D341Med (cell line): ENCODE measurements at regions not wholly inside any gene's neighbourhood (a gene's known extent, or its start where the extent isn't known, plus 50 kb on each side); places are given as distances from the start of the nearest gene placed in this dataset.
"Not testable (repeated sequence)": the region's sequence is repeated elsewhere in the genome, so short reads cannot be mapped to it uniquely, and the experiment has no call there.

Source experiments
- DNase-seq: peaks from one replicate; pipeline ENCODE4 v3.0.0; 2012; ENCODE audit warnings: low spot score

DNA sequence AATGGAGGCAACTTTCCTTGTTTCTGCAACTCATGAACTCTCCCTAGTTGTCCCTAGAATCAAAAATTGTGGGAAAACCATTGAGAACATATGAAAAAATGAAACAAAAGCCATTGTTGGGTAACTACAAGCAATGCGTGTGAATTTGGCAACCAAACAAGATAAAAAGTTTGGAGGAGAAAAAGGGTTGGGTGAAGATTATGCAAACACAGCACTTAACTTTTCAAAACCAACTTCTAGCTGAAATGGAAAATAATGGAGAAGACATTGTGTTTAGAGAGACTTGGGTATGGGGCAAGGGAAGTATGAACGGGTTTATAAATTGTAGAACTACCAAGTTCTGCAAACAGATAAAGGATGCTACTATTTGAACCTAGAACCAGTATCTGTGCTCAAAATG is 89.0 kb upstream of the SVIL start:
- DNase-seq, result no peak

- DNase-seq, result no peak
These were observed 88.0 kb upstream of the SVIL start for GRCh38 chr10:29722777-29723176.

DNA sequence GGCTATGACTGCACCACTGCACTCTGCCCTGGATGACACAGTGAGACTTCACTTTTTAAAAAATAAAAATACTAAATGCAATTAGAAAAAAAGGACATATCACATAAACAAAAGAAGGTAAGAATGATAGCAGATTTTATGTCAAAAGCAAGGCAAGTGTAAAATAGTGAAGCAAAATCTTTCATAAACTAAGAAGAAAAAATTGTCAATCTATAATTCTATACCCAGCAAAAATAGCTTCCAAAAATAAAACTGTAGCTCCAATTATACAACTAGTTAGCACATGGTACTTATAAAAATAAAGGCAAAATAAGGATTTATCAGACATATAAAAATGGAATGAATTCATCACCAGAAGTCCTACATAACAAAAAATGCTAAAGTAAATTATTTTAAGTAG is 85.4 kb upstream of the SVIL start:
- DNase-seq, result no peak

GRCh38 chr10:29719281-29719675 is 84.5 kb upstream of the SVIL start:
- no peak for DNase-seq

GRCh38 chr10:29715296-29715695 is 80.5 kb upstream of the SVIL start:
- DNase-seq, result no peak

- DNase-seq, result no peak
These were observed 79.5 kb upstream of the SVIL start for GRCh38 chr10:29714096-29714874.

DNA sequence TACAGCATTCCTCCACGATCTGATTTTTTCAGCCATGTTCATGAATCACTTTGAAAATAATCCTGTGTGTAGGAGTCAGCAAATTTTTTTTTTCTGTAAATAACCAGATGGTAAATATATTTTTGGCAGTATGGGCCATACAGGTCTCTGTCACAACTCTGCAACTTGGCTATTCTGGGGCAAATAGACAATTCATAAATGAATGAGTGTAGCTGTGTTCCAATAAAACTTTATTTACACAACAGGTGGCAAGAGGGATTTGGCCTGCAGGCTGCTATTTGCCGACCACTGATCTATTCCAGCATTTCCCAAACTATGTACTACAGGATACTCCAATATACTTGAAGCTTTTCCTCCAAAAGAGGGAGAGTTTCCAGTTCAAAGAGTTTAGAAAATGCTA is 78.7 kb upstream of the SVIL start:
- no peak for DNase-seq

- no peak for DNase-seq
These were observed 77.3 kb upstream of the SVIL start for GRCh38 chr10:29712108-29712507.

DNA sequence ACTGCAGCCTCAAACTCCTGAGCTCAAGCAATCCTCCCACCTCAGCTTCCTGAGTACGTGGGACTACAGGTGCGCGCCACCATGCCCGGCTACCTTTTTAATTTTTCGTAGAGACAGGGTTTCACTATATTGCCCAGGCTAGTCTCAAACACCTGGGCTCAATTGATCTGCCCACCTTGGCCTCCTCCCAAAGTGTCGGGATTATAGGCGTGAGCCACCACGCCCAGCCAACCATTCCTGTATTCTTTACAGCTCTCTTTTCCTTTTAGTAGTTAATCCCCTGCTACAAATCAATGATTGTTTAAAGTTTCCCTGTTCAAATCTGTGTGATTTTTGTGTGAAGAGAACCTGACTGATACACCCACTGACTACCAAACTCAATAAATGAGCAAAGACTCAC is 75.4 kb upstream of the SVIL start:
- DNase-seq, result no peak

- DNase-seq, result no peak
These were observed 74.8 kb upstream of the SVIL start for GRCh38 chr10:29709484-29710002.

GRCh38 chr10:29703271-29703670 is 68.5 kb upstream of the SVIL start:
- DNase-seq, result no peak

DNA sequence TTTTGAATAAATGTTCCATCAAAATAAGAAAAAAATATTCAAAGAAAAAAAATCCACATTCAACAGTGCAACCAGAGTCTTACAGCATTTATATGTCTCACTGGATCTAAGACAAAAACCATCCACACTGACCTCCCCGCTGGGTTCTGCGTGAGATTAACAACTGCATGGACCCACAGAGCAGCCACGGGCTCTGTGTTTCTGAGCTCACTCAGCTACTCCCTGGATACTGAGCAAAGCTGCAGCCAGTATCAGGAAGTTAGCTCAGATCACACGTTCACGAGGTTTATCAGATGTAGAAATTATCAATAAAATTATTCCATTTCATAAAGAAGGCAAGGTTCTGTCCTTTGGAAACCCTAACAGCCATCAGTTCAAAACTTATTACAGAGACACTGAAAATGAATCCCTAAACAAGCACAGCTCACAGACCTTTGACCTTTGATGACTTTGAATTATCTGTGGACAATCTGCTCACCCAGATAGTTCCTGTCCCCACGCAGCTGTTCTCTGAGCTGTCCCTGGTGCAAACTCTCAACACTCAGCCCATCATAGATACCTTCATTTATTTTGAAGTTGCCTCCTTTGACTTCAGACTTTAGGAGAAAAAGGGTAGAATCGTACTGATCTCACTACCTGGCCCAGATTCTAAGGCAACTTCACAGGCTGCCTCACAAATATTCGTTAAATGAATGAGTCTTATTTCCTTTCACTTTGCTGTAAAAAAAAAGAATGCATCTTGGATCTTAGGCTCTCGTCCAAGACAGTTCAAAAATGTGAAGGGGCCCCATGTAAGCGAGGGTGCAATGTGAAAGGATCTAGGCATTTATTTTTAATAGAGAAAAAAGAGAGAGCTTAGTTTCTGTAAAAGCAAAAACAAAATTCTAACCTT is 67.7 kb upstream of the SVIL start:
- no peak for DNase-seq

DNA sequence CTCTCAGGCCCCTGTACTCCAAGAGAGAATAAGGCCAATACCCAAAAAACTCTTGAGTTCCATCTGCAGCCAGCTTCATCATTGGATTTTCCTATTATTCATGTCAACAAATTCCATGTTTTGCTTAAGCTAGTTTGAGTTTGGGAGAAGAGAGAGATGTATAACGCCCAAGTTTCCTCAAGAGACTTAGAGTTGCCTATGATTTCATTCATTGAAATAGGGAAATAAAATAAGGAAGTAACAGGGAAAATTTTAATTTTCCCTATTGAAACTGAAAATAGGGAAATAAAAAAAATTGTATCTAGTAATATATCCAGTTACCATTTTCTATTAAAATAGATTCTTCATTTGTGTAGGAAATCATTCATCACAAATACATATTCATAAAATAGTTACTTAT is 66.5 kb upstream of the SVIL start:
- no peak for DNase-seq

DNA sequence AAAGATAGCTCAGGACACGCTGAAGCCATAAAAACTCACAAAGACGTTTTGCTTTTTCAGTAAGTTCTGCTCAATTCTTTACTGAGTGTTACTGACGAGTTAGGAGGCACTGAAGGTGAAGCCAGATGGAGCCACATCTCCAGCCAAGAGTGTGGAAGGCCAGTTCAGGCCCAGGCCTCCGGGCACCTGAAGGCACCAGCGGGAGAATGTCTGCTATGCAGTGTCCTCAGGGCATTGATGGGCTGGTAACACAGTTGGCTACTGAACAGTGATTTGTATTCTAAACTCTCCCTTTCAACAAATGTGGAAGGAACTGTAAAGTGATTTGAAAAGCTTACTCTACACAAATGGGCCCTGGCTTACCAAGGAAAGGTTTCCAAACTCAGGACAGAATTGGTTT is 64.8 kb upstream of the SVIL start:
- no peak for DNase-seq

- no peak for DNase-seq
These were observed 64.2 kb upstream of the SVIL start for GRCh38 chr10:29698773-29699490.

- not testable (repeated sequence) for DNase-seq
These were observed 61.8 kb upstream of the SVIL start for GRCh38 chr10:29696581-29696980.

DNA sequence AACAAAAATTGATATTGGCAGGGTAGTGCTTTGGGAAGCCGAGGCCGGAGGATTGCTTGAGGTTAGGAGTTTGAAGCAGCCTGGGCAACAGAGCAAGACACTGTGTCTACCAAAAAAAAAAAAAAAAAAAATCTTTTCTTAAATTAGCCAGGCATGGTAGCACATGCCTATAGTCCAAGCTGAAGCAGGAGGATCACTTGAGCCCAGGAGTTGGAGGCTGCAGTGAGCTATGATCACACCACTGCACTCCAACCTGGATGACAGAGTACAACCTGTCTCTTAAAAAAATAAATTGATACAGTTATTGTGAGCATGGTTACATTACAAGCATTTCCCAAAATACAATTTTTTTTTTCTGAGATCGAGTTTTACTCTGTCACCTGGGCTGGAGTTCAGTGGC is 59.4 kb upstream of the SVIL start:
- DNase-seq, result no peak

DNA sequence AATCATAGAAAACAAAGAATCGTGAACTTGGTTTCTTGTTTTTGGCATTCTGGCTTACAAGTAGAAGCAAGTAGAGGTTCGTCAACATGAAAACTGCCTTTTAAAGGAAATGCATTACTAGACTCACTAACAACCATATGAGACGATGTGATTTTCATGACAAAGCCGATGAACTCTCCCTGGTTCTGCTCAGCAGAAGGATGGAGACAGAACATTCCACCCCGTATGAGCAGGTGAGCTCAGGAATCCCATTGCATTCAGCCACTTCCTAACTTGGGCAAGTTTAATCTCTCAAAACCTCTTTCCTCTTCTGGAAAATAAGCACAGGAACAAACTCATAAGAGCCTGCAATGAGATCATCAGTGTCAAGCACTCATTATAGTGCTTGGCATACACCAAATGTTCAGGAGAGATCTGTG is 57.4 kb upstream of the SVIL start:
- no peak for DNase-seq

DNA sequence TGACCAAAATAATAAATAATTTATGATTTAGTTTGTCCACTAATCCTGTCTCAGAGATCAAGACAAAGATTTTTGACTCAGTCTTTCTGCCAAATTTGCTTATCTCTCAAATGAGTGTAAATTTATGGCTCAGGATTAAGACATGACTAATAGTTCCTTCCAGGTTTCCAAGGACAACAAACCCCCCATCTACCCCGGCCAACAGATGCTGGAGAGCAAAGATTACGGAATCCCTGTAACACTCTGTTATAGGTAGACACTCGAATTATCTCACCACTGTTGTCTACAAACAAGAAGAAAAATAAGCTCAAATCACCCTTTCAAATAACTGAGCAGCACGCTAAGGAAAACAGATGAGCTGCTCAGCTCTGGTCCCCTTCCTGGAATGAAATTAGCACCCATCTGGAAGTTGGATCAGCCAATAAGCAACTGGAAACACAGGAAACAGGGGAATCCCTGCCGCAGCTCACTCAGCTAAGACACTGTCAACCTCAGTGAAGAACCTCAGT is 56.8 kb upstream of the SVIL start:
- no peak for DNase-seq

- no peak for DNase-seq
These were observed 54.2 kb upstream of the SVIL start for GRCh38 chr10:29689001-29689400.

DNA sequence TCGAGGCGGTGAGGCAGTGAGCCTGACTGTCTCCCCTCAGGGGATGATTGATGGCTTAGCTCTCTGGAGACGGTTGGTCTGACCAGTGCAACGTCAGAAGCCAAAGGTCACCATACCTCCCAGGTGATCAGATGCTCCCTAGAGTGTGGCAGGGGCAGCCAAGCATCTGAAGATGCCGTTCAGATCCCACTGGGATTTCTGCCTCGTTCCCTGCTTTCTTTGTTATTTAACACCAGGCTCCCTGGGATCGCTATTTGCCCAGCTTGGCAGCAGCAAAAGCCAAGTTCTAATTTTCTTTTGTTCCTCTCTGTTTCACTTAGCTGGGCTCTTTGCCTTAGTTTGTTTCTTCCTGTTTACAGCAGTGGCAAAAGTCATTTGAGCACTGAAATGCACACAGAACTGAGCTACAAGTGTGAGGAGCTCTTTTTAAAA is 53.5 kb upstream of the SVIL start:
- DNase-seq, result no peak
